NCI-H1436 treated with DMSO at 0.1 percent for 48 hours (cell line): ENCODE measurements at regions not wholly inside any gene's neighbourhood (a gene's known extent, or its start where the extent isn't known, plus 50 kb on each side); places are given as distances from the start of the nearest gene placed in this dataset.

ENCODE experiments used
- DNase-seq: peaks from one replicate; lab custom pipeline; 2025; lab: John Stamatoyannopoulos, UW

DNA sequence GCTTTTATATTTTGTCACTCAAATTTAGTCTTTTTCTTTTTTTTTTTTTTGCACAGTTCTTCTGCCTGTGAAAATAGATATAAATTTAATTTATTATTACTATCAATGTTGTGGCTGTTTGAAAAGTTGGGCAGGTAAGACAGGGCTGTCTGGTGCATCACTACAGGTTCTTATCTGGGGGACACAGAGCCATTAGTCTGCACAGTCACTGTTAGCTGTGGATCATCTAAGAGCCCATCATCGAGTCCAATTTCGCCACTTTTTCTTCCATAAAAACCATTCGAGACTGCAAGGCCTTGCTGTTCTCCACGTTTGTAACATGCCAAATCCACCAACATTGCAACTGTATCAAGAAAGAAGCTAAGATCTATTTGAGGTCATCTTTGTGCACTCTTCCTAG, 325.6 kb upstream of the UMPS start:
- no peak for DNase-seq

DNA sequence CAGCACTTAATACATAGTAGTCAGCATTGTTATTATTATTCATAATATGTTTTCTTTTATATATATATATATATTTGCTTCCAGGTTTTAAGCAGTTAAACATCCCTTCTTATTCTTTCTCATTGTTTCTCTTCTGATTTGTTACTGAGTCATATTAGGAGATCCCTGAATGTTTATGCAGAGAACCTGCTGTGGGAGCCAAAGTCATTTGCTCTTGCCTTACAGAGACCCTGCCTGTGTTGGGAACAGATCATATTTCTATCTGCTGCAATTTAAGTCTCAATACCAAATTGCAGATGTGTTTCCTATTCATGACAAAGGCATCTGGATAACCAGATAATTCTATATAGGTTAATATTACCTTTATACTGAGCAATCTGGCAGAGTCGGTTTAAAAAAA, 323.0 kb upstream of the UMPS start:
- DNase-seq: no peak

DNA sequence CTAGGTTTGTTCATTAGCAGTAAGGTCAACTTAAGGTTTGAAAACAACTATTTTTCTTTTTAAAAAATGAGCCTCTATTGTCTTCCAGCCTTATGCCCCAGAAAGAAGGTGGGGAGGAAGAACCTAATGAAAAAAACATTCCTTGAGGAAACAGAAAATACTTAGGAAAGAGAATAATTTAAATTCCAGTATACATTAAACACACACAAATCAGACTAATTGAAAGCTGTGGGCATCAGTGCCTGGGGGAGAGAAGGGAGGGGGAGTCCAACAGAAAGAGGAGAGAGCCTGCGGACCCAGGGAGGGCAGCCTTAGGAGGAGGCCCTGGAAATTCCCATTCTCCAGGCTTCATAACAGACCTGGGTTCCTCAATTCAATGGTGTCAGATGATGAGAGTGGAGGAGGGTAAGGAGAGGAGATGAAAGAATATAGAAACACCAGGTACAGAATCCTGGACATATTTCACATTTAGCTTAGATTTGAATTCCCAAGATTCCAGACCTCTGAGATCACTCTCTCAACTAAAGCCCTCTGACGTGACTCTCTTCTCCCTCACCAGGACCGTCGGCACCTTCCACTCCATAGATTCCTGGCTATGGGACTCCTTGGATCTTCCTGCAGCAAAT, 320.5 kb upstream of the UMPS start:
- no peak for DNase-seq

GRCh38 chr3:124410471-124410870, 319.8 kb upstream of the UMPS start:
- no peak for DNase-seq

GRCh38 chr3:124411728-124412127, 318.5 kb upstream of the UMPS start:
- DNase-seq: no peak

DNA sequence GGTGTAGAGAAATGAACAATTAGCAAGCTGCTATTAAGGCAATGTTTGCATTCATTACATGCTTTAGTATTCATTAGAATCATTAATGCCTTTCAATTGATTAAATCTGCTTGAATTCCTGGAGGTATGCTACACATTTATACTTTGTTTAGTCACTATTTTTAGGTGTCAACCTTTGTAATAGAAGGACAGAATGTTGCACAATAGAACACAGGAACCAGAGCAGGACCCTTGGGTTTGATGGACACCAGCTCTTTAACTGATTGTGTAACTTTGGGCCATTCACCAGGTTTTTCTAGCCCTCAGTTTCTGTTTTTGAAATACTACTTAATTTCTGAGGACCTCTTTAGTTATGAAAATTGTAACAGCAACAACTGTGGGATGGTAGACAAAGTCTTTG, 317.6 kb upstream of the UMPS start:
- DNase-seq: no peak

- DNase-seq: no peak
Measured at GRCh38 chr3:124413393-124413792, 316.9 kb upstream of the UMPS start.

GRCh38 chr3:124413989-124414598, 316.2 kb upstream of the UMPS start:
- no peak for DNase-seq

- no peak for DNase-seq
Measured at GRCh38 chr3:124415446-124415960, 314.7 kb upstream of the UMPS start.

DNA sequence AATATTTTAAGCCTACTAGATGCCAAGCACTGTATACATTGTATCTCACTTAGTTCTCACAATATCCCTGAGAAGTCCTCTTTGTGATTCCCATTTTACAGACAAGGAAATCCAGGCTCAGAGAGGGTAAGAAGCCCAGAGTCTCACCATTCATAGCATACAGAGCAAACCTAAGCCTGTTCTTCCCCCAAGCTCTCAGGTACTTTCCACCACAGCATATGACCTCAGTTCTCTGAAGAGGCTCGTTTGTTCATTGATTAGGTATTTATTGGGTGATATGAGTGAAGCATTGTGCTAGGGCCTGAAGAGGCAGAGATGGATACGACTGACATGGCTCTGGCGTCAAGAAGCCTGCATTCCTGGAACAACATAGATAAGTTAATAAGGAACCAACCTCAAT, 310.9 kb upstream of the UMPS start:
- DNase-seq: no peak

- DNase-seq: no peak
Measured at GRCh38 chr3:124420392-124420791, 309.9 kb upstream of the UMPS start.

GRCh38 chr3:124422805-124423204, 307.4 kb upstream of the UMPS start:
- DNase-seq: no peak

DNA sequence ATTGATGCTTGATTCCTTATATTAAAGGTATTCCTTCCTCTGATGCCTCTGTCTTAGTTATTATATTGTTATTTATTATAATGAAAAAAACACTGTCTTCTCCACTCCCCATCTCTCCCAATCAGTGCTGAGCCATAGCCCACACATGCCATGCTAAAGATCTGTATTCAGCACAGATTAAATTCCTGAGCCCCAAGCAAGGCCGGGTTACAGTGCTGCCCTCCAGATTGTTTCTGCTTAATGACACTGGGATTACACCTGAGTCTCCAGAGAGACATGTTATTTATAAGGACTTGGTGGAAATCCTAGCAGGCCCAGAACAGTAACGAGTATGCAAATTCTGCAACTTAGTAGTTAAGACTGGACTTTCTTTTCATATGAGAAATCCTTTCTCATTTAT, 305.9 kb upstream of the UMPS start:
- no peak for DNase-seq

DNA sequence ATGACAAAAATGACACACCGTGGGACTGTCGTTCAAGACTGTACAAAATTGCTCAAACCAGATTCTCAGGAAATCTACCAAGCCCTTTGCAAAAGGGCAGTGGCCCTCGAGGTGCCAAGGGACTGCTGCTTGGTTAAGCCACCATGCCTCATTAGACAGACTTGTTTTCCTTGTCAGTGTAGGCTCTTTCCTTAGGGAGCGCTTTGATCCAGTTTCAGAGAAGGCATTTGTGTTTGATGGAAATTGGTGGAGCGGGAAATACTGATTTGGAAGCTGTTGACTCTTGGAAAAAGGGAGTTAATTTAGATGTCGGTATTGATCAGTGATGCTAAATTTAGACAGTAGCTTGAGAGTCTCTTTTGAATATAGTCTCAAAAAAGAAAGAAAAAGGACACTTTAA, 304.3 kb upstream of the UMPS start:
- DNase-seq: no peak

GRCh38 chr3:124428372-124429128, 301.7 kb upstream of the UMPS start:
- no peak for DNase-seq

- peak; percentile 14 for DNase-seq
Measured at GRCh38 chr3:124429129-124429815, 301.0 kb upstream of the UMPS start.

GRCh38 chr3:124431331-124431994, 298.8 kb upstream of the UMPS start:
- DNase-seq: no peak

DNA sequence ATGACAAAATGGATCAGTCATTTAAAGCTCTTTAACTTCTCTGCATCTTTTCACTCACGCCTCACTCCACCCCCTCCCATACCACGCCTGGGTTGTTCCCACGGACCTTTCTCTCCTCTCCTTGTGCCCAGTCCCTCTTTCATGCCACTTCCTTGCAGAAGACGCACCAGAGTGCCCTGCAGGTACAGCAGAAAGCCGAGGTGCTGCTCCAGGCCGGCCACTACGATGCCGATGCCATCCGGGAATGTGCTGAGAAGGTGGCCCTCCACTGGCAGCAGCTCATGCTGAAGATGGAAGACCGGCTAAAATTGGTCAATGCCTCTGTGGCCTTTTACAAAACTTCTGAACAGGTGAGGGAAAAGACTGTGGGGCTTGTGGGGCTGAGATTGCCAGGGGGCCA, 296.1 kb upstream of the UMPS start:
- DNase-seq: no peak

- DNase-seq: no peak
Measured at GRCh38 chr3:124435467-124435866, 294.8 kb upstream of the UMPS start.

DNA sequence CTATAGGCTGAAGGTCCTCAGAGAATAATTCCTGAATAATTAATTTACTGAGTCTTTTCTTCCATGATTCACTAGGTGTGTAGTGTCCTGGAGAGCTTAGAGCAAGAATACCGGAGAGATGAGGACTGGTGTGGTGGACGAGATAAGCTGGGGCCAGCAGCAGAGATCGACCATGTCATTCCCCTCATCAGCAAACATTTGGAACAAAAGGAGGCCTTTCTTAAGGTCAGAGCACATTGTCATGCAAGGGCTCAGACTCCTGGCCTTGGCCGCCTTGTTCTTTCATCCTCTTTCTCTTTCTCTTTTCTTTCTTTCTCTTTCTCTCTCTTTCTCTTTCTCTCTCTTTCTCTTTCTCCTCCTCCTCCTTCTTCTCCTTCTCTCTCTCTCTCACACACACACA, 291.4 kb upstream of the UMPS start:
- DNase-seq: no peak

DNA sequence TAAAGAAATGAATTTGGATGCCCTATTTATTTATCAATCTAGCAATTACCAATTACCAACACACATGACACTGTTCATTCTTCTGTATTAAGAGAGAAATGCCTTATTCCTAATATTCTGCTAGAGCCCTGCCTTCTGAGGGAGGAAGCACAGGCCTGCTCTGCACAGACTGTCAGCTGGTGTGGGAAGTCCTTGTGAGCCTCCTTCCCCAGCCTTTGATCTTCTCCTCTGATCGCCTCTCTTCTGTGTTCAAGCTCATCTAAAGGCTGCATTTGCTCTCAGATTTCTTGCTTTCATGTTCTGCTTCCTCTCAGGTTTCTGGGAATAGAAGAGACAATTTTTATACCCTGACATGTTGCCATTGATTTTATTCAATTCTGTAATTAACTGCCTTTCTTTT, 290.6 kb upstream of the UMPS start:
- no peak for DNase-seq

DNA sequence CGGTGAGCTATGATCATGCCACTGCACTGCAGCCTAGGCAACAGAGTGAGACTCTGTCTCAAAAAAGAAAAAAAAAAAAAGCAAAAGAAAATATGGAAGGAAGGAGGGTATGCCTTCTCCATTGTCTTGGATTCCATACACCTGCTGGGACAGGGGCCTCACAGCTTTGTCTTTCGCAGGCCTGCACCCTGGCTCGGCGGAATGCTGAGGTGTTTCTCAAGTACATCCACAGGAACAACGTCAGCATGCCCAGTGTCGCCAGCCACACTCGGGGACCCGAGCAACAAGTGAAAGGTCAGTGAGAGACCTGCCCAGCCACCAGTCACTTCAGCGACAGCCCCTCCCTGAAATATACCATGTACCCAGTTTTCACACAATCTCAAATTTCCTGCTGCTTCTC, 288.5 kb upstream of the UMPS start:
- DNase-seq: no peak
